ENCODE measurements at regions not wholly inside any gene's neighbourhood (a gene's known extent, or its start where the extent isn't known, plus 50 kb on each side); places are given as distances from the start of the nearest gene placed in this dataset.

DNA sequence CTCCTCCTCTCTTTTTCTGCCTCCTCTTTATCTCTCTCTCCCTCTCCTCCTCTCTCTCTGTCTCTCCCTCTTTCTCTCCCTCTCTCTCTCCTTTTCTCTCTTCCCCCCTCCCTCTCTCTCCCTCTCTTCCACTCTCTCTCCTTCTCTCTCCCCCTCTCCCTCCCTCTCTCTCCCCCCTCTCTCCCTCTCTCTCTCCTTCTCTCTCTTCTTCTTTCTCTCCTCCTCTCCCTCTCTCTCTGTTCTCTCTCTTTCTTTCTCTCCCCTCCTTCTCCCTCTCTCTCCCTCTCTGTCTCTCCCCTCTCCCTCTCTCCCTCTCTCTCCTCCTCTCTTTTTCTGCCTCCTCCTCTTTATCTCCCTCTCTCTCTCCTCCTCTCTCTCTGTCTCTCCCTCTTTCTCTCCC is 197.4 kb downstream of the UQCRFS1 start:
- Histone ChIP-seq H3K4me3 (no peak overlapping the region), H3K36me3 (no peaks in the 10 kb centered on the region), H3K27me3 (replicated peaks; ENCODE audit: insufficient read depth) (no peaks in the 10 kb centered on the region), H3K9me3 (no peaks in the 10 kb centered on the region), H3K4me1 (ENCODE audit: control insufficient read depth in 1 of 2, low read depth in 2 of 2) (no peaks in the 10 kb centered on the region), H3K27ac (no peak overlapping the region)
- TF ChIP-seq, protein P1, sequence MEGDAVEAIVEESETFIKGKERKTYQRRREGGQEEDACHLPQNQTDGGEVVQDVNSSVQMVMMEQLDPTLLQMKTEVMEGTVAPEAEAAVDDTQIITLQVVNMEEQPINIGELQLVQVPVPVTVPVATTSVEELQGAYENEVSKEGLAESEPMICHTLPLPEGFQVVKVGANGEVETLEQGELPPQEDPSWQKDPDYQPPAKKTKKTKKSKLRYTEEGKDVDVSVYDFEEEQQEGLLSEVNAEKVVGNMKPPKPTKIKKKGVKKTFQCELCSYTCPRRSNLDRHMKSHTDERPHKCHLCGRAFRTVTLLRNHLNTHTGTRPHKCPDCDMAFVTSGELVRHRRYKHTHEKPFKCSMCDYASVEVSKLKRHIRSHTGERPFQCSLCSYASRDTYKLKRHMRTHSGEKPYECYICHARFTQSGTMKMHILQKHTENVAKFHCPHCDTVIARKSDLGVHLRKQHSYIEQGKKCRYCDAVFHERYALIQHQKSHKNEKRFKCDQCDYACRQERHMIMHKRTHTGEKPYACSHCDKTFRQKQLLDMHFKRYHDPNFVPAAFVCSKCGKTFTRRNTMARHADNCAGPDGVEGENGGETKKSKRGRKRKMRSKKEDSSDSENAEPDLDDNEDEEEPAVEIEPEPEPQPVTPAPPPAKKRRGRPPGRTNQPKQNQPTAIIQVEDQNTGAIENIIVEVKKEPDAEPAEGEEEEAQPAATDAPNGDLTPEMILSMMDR (IDR thresholded peaks at IDR 0.05): no peak
- ATAC-seq (ENCODE audit: insufficient number of reproducible peaks, low FRiP score, low read depth) (no peak), DNase-seq (ENCODE audit: low spot score) (no peak)

DNA sequence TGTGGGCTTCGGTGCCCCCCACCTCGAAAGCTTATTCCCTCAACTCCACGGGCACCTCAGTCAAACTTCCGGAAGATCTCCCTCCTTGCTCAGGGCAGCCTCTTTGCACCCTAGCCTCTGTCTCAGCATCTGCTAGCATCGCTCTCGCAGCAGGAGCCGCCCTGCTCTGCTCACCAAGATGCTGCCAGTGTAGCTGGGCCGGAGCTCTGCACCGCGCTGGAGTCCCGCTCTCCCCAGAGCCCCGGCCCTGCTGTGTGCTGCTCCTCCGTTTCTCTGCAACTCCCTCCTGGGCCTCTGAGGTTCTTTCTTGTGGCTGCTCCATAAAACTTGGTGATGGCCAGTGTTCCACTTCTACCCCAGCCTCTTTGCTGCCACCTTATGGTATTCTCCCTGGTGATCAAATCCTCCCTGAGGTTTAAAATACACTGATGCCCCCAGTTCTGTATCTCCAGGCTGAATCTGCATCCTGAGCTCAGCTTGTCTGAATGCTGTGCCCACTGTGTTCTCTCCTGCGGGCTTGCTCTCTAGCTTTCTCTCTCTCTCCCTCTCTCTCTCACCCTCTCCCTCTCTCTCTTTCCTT is 198.0 kb downstream of the UQCRFS1 start:
- H3K4me3 ChIP-seq: no peak overlapping the region
- DNase-seq (ENCODE audit: low spot score) (no peak), ATAC-seq (ENCODE audit: insufficient number of reproducible peaks, low FRiP score, low read depth) (no peak)
- no peaks in the 10 kb centered on the region for H3K4me1 ChIP-seq (ENCODE audit: control insufficient read depth in 1 of 2, low read depth in 2 of 2)
- H3K9me3 ChIP-seq: no peaks in the 10 kb centered on the region
- no peak overlapping the region for H3K27ac ChIP-seq
- TF ChIP-seq, protein P1 (IDR thresholded peaks at IDR 0.05): no peak
- H3K27me3 ChIP-seq (replicated peaks; ENCODE audit: insufficient read depth): no peaks in the 10 kb centered on the region
- no peaks in the 10 kb centered on the region for H3K36me3 ChIP-seq

DNA sequence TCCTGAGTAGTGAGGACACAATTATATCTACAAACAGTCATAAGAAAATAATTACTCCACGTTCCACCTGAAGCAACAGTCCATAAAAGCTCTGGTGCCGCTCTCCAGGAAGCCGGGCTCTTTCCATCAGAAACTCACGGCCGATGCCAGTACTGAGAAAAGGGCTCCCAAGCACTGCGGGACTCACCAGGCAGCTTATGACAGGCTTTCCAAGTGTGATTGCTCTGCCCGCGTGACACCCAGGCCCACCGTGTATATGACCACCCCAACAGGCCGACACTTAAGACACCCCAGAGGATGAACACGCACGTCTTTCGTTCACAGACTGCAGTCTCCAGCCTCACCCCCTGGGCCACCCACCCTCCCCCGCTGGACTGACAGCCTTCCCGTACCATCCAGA is 199.0 kb downstream of the UQCRFS1 start:
- DNase-seq (ENCODE audit: low spot score) (no peak), ATAC-seq (ENCODE audit: insufficient number of reproducible peaks, low FRiP score, low read depth) (no peak)
- no peaks in the 10 kb centered on the region for H3K4me1 ChIP-seq (ENCODE audit: control insufficient read depth in 1 of 2, low read depth in 2 of 2)
- no peak overlapping the region for H3K4me3 ChIP-seq
- TF ChIP-seq, protein P1 (IDR thresholded peaks at IDR 0.05): no peak
- H3K27ac ChIP-seq: no peak overlapping the region
- H3K36me3 ChIP-seq: no peaks in the 10 kb centered on the region
- H3K27me3 ChIP-seq (replicated peaks; ENCODE audit: insufficient read depth): no peaks in the 10 kb centered on the region
- no peaks in the 10 kb centered on the region for H3K9me3 ChIP-seq

DNA sequence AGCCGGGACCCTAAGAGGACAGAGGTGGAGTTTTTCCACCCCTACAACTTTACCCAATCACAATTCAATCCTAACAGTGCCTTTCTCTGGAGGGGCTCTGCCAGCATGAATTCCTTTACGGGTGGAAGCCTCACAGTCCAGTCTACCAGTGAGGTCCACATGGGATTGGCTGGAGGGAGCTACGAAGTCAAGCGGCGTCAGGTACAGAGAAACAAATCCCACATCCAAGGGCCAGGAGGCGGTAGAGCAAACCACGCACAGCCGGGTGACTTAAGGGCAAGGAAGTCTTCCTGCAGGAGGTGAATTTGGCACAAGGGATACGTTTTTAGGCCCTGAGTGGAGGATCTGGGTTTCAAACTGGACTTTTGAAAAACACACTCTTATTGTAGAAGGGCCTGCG is 199.6 kb downstream of the UQCRFS1 start:
- no peaks in the 10 kb centered on the region for H3K27me3 ChIP-seq (replicated peaks; ENCODE audit: insufficient read depth)
- no peaks in the 10 kb centered on the region for H3K9me3 ChIP-seq
- DNase-seq (ENCODE audit: low spot score): no peak
- no peak overlapping the region for H3K27ac ChIP-seq
- H3K4me1 ChIP-seq (ENCODE audit: control insufficient read depth in 1 of 2, low read depth in 2 of 2): no peaks in the 10 kb centered on the region
- H3K36me3 ChIP-seq: no peaks in the 10 kb centered on the region
- TF ChIP-seq, protein P1 (IDR thresholded peaks at IDR 0.05): no peak
- H3K4me3 ChIP-seq: no peak overlapping the region
- ATAC-seq (ENCODE audit: insufficient number of reproducible peaks, low FRiP score, low read depth): no peak

DNA sequence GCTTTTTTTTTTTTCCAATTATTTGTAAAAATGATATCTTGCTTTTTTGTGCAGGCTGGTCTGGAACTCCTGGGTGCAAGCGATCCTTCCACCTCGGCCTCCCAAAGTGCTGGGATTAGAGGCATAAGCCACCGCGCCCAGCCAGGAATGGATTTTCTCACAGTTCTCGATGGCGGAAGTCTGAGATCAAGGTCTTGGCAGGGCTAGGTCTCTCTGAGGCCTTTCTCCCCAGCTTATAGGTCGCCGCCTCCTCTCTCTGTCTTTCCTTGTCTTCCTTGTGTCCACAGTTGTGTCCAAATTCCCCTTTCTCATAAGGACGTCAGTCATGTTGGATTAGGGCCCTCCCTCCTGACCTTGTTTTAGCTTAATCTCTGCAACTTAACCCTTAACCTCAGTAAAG is 200.5 kb downstream of the UQCRFS1 start:
- Histone ChIP-seq H3K27me3 (replicated peaks; ENCODE audit: insufficient read depth) (no peaks in the 10 kb centered on the region), H3K27ac (no peak overlapping the region), H3K36me3 (no peaks in the 10 kb centered on the region), H3K4me1 (ENCODE audit: control insufficient read depth in 1 of 2, low read depth in 2 of 2) (no peaks in the 10 kb centered on the region), H3K4me3 (no peak overlapping the region), H3K9me3 (no peaks in the 10 kb centered on the region)
- ATAC-seq (ENCODE audit: insufficient number of reproducible peaks, low FRiP score, low read depth): no peak
- no peak for DNase-seq (ENCODE audit: low spot score)
- TF ChIP-seq, protein P1 (IDR thresholded peaks at IDR 0.05): no peak
